HL-60 (cell line): ENCODE measurements at regions not wholly inside any gene's neighbourhood (a gene's known extent, or its start where the extent isn't known, plus 50 kb on each side); places are given as distances from the start of the nearest gene placed in this dataset.

Experiments used
- DNase-seq, 2 experiments: peaks; one replicate each; pipeline ENCODE4 v3.0.0-alpha.2; 2010 to 2020; ENCODE audit warnings: low read depth in 1 of 2, low spot score in 1 of 2
- H3K27ac ChIP-seq: fragments of 250-450 bp; sonication (Bioruptor Pico); replicated peaks from 2 replicates; pipeline ENCODE4 v1.5.1; 2020; ENCODE audit warnings: mild to moderate bottlenecking, moderate library complexity
- H3K27me3 ChIP-seq: fragments of 250-450 bp; sonication (Bioruptor Pico); 2 replicates; pipeline ENCODE4 v1.5.1; 2021; ENCODE audit warnings: mild to moderate bottlenecking, moderate library complexity; ENCODE audit not compliant: insufficient read depth, poor library complexity, severe bottlenecking
- H3K4me3 ChIP-seq: replicated peaks from 2 replicates; pipeline ENCODE4 v1.5.1; 2011; ENCODE audit warnings: mild to moderate bottlenecking, control low read depth, low read length; ENCODE audit not compliant: insufficient read depth
- CTCF ChIP-seq: IDR thresholded peaks from one replicate; pipeline ENCODE4 v1.5.1; 2011; ENCODE audit warnings: low read length, control low read depth, inconsistent platforms; ENCODE audit not compliant: insufficient read depth
- GABPA ChIP-seq: IDR thresholded peaks from 2 replicates; pipeline ENCODE4 v1.6.1; 2012; ENCODE audit warnings: low read depth
- POLR2AphosphoS5 ChIP-seq: IDR thresholded peaks from 2 replicates; pipeline ENCODE4 v1.6.1; 2012; ENCODE audit warnings: low read depth
- REST ChIP-seq: IDR thresholded peaks from 2 replicates; pipeline ENCODE4 v1.6.1; 2012; ENCODE audit warnings: low read depth; ENCODE audit not compliant: insufficient replicate concordance
- SPI1 ChIP-seq: IDR thresholded peaks from 2 replicates; pipeline ENCODE4 v1.6.1; 2012; ENCODE audit warnings: low read depth, mild to moderate bottlenecking, borderline replicate concordance

- Histone ChIP-seq H3K4me3 (no peak overlapping the region), H3K27ac (no peak overlapping the region), H3K27me3 (peaks cover 2% of the 10 kb centered on the region)
- TF ChIP-seq CTCF: no peak
- TF ChIP-seq SPI1: no peak
- no peak for TF ChIP-seq POLR2AphosphoS5
- no peak for TF ChIP-seq REST
- no peak for TF ChIP-seq GABPA
- DNase-seq: no peak
These were observed 211.8 kb downstream of the DACT1 start for GRCh38 chr14:58849601-58850000.

- Histone ChIP-seq H3K27ac (no peak overlapping the region), H3K4me3 (no peak overlapping the region), H3K27me3 (peaks cover 3% of the 10 kb centered on the region)
- TF ChIP-seq CTCF (no peak), REST (no peak)
- no peak for DNase-seq
These were observed 212.2 kb downstream of the DACT1 start for GRCh38 chr14:58850011-58850410.

- Histone ChIP-seq H3K4me3 (no peak overlapping the region), H3K27me3 (no peaks in the 10 kb centered on the region), H3K27ac (no peak overlapping the region)
- no peak for TF ChIP-seq POLR2AphosphoS5
- no peak for TF ChIP-seq SPI1
- TF ChIP-seq CTCF: no peak
- TF ChIP-seq REST: no peak
- TF ChIP-seq GABPA: no peak
- DNase-seq: no peak
These were observed 223.8 kb downstream of the DACT1 start for GRCh38 chr14:58861586-58861985.
